Uterus (tissue), 3 donors: ENCODE measurements at regions not wholly inside any gene's neighbourhood (a gene's known extent, or its start where the extent isn't known, plus 50 kb on each side); places are given as distances from the start of the nearest gene placed in this dataset.
"Not testable (repeated sequence)": the region's sequence is repeated elsewhere in the genome, so short reads cannot be mapped to it uniquely, and the experiment has no call there.

Experiments used
- DNase-seq, 2 donors: peaks; one replicate each; pipeline ENCODE4 v3.0.0-alpha.2; 2019 to 2020
- H3K27ac ChIP-seq, 2 donors: fragments of 200-600 bp; sonication (generic); 1 replicate in 1 of 2; 2 replicates in 1 of 2; pipeline ENCODE4 v1.5.1; 2016 to 2018
- H3K27me3 ChIP-seq, 2 donors: fragments of 200-600 bp; sonication (generic); one replicate each; pipeline ENCODE4 v1.5.1; 2018 to 2019; ENCODE audit warnings: control low read depth in 1 of 2
- H3K36me3 ChIP-seq, 2 donors: fragments of 200-600 bp; sonication (generic); one replicate each; pipeline ENCODE4 v1.5.1; 2019; ENCODE audit warnings: control low read depth in 1 of 2
- H3K4me1 ChIP-seq, 2 donors: fragments of 200-600 bp; sonication (generic); one replicate each; pipeline ENCODE4 v1.5.1; 2018 to 2019; ENCODE audit warnings: control low read depth in 1 of 2
- H3K4me3 ChIP-seq, 2 donors: fragments of 200-600 bp; sonication (generic); 1 replicate in 1 of 2; 2 replicates in 1 of 2; pipeline ENCODE4 v1.5.1; 2018 to 2019; ENCODE audit warnings: mild to moderate bottlenecking in 1 of 2
- H3K9me3 ChIP-seq, 2 donors: fragments of 200-600 bp; sonication (generic); one replicate each; pipeline ENCODE4 v1.5.1; 2019; ENCODE audit warnings: control low read depth in 1 of 2
- CTCF ChIP-seq, 4 experiments: fragments of 200-600 bp in 2 of 4; fragments of 450-650 bp in 2 of 4; sonication (generic) in 2 of 4; IDR thresholded peaks; one replicate each; pipeline ENCODE4 v1.5.1; 2016 to 2019; ENCODE audit warnings: antibody characterized with exemption in 4 of 4, mild to moderate bottlenecking in 2 of 4, moderate library complexity in 1 of 4
- POLR2A ChIP-seq, 2 donors: fragments of 450-650 bp; IDR thresholded peaks; one replicate each; pipeline ENCODE4 v1.6.1; 2016; ENCODE audit warnings: antibody characterized with exemption in 2 of 2, mild to moderate bottlenecking in 1 of 2, moderate library complexity in 1 of 2
- intact Hi-C: fragments of 100-400 bp; cut with DNase I; formaldehyde crosslinking; loops from one replicate; pipeline ENCODE4 v1.15.1; 2023; ENCODE audit warnings: low total_unique reads
- donor health status: DM: yes; HTN: yes; CAD: no.

GRCh38 chr14:38567703-38568102, 311.8 kb upstream of the CLEC14A start:
- no peaks in the 10 kb centered on the region for H3K4me1 ChIP-seq
- no peak overlapping the region for H3K4me3 ChIP-seq
- H3K27ac ChIP-seq = no peak overlapping the region
- H3K36me3 ChIP-seq = no peaks in the 10 kb centered on the region
- no peak for TF ChIP-seq CTCF (IDR thresholded peaks at IDR 0.05)
- TF ChIP-seq POLR2A (IDR thresholded peaks at IDR 0.05) = no peak
- intact Hi-C loops = no loop called here
- no peaks in the 10 kb centered on the region for H3K27me3 ChIP-seq
- no peak for DNase-seq
- H3K9me3 ChIP-seq = no peaks in the 10 kb centered on the region

- no peak for DNase-seq
- H3K4me1 ChIP-seq = no peaks in the 10 kb centered on the region
- H3K27me3 ChIP-seq = no peaks in the 10 kb centered on the region
- TF ChIP-seq POLR2A (IDR thresholded peaks at IDR 0.05) (no peak), CTCF (IDR thresholded peaks at IDR 0.05) (no peak)
- H3K4me3 ChIP-seq = no peak overlapping the region
- no peaks in the 10 kb centered on the region for H3K36me3 ChIP-seq
- no peaks in the 10 kb centered on the region for H3K9me3 ChIP-seq
- intact Hi-C loops = no loop called here
- H3K27ac ChIP-seq = no peak overlapping the region
These were observed 305.8 kb upstream of the CLEC14A start for GRCh38 chr14:38561657-38562056.

GRCh38 chr14:38559711-38560110, 303.8 kb upstream of the CLEC14A start:
- Histone ChIP-seq H3K27ac (no peak overlapping the region), H3K36me3 (no peaks in the 10 kb centered on the region), H3K27me3 (no peaks in the 10 kb centered on the region), H3K4me1 (no peaks in the 10 kb centered on the region), H3K4me3 (no peak overlapping the region), H3K9me3 (no peaks in the 10 kb centered on the region)
- no peak for TF ChIP-seq CTCF (IDR thresholded peaks at IDR 0.05)
- no peak for TF ChIP-seq POLR2A (IDR thresholded peaks at IDR 0.05)
- DNase-seq = no peak
- intact Hi-C loops = no loop called here

GRCh38 chr14:38557391-38557790, 301.5 kb upstream of the CLEC14A start:
- DNase-seq, H3K27me3 ChIP-seq, H3K9me3 ChIP-seq, H3K4me3 ChIP-seq, H3K36me3 ChIP-seq, intact Hi-C loops, H3K27ac ChIP-seq, H3K4me1 ChIP-seq: not testable (repeated sequence)

GRCh38 chr14:38556252-38556651, 300.4 kb upstream of the CLEC14A start:
- H3K27ac ChIP-seq = no peak overlapping the region
- H3K4me3 ChIP-seq = no peak overlapping the region
- no peaks in the 10 kb centered on the region for H3K9me3 ChIP-seq
- H3K4me1 ChIP-seq = no peaks in the 10 kb centered on the region
- TF ChIP-seq CTCF (IDR thresholded peaks at IDR 0.05) = no peak
- TF ChIP-seq POLR2A (IDR thresholded peaks at IDR 0.05) = no peak
- DNase-seq = no peak
- H3K27me3 ChIP-seq = no peaks in the 10 kb centered on the region
- intact Hi-C loops = no loop called here
- H3K36me3 ChIP-seq = no peaks in the 10 kb centered on the region

GRCh38 chr14:38554026-38554425, 298.1 kb upstream of the CLEC14A start:
- Histone ChIP-seq H3K4me3 (no peak overlapping the region), H3K36me3 (no peaks in the 10 kb centered on the region), H3K9me3 (no peaks in the 10 kb centered on the region), H3K4me1 (no peaks in the 10 kb centered on the region), H3K27ac (no peak overlapping the region), H3K27me3 (no peaks in the 10 kb centered on the region)
- intact Hi-C loops = no loop called here
- no peak for DNase-seq
- no peak for TF ChIP-seq POLR2A (IDR thresholded peaks at IDR 0.05)
- no peak for TF ChIP-seq CTCF (IDR thresholded peaks at IDR 0.05)
